Type B pancreatic cell (in vitro differentiated cells): ENCODE measurements at regions not wholly inside any gene's neighbourhood (a gene's known extent, or its start where the extent isn't known, plus 50 kb on each side); places are given as distances from the start of the nearest gene placed in this dataset.

Experiments used
- DNase-seq: peaks from one replicate; pipeline ENCODE4 v3.0.0; 2021; ENCODE audit warnings: mixed read lengths; ENCODE audit not compliant: unreplicated experiment; ENCODE audit errors: extremely low spot score
- H3K27ac Mint-ChIP-seq: 2 replicates; pipeline ENCODE4 v1.8.0; 2021; ENCODE audit warnings: mild to moderate bottlenecking, mixed read lengths
- H3K27me3 Mint-ChIP-seq: 2 replicates; pipeline ENCODE4 v1.8.0; 2021; ENCODE audit warnings: mixed read lengths
- H3K36me3 Mint-ChIP-seq: 2 replicates; pipeline ENCODE4 v1.8.0; 2021; ENCODE audit warnings: mixed read lengths
- H3K4me1 Mint-ChIP-seq: one replicate; pipeline ENCODE4 v1.8.0; 2021; ENCODE audit warnings: mixed read lengths; ENCODE audit not compliant: unreplicated experiment
- H3K4me3 Mint-ChIP-seq: 2 replicates; pipeline ENCODE4 v1.8.0; 2021; ENCODE audit warnings: mild to moderate bottlenecking, mixed read lengths
- H3K9me3 Mint-ChIP-seq: 2 replicates; pipeline ENCODE4 v1.8.0; 2021; ENCODE audit warnings: mixed read lengths
- CTCF ChIP-seq: fragments of 200-600 bp; sonication (generic); conservative IDR thresholded peaks from 2 replicates; pipeline ENCODE4 v1.5.0; 2021; ENCODE audit warnings: antibody characterized with exemption, mild to moderate bottlenecking

GRCh38 chr15:62572797-62573196 lies 407.7 kb upstream of the C2CD4B start:
- Mint-ChIP-seq H3K4me3 (no peak overlapping the region), H3K36me3 (peaks cover 3% of the 10 kb centered on the region), H3K27me3 (no peaks in the 10 kb centered on the region), H3K4me1 (peaks cover 15% of the 10 kb centered on the region), H3K9me3 (peaks cover 9% of the 10 kb centered on the region), H3K27ac (no peak overlapping the region)
- no peak for DNase-seq
- no peak for TF ChIP-seq CTCF

- H3K9me3 Mint-ChIP-seq: peaks cover 7% of the 10 kb centered on the region
- peaks cover 3% of the 10 kb centered on the region for H3K36me3 Mint-ChIP-seq
- H3K27me3 Mint-ChIP-seq: no peaks in the 10 kb centered on the region
- peaks cover 15% of the 10 kb centered on the region for H3K4me1 Mint-ChIP-seq
- H3K27ac Mint-ChIP-seq: no peak overlapping the region
- DNase-seq: no peak
- no peak for TF ChIP-seq CTCF
- peak overlapping the region; percentile 27 for H3K4me3 Mint-ChIP-seq
Measured at GRCh38 chr15:62573876-62574275, 408.8 kb upstream of the C2CD4B start.

- Mint-ChIP-seq H3K4me3 (no peak overlapping the region), H3K4me1 (no peaks in the 10 kb centered on the region), H3K27me3 (no peaks in the 10 kb centered on the region), H3K36me3 (peaks cover 4% of the 10 kb centered on the region), H3K27ac (no peak overlapping the region), H3K9me3 (no peaks in the 10 kb centered on the region)
- no peak for TF ChIP-seq CTCF
- no peak for DNase-seq
Measured at GRCh38 chr15:62578546-62578945, 413.5 kb upstream of the C2CD4B start.

- H3K4me3 Mint-ChIP-seq: no peak overlapping the region
- DNase-seq: no peak
- no peak overlapping the region for H3K27ac Mint-ChIP-seq
- TF ChIP-seq CTCF: no peak
- no peaks in the 10 kb centered on the region for H3K4me1 Mint-ChIP-seq
- no peaks in the 10 kb centered on the region for H3K9me3 Mint-ChIP-seq
- H3K27me3 Mint-ChIP-seq: no peaks in the 10 kb centered on the region
- H3K36me3 Mint-ChIP-seq: peaks cover 4% of the 10 kb centered on the region
Measured at GRCh38 chr15:62578960-62579359, 413.9 kb upstream of the C2CD4B start.

GRCh38 chr15:62579842-62580241 lies 414.8 kb upstream of the C2CD4B start:
- Mint-ChIP-seq H3K9me3 (no peaks in the 10 kb centered on the region), H3K36me3 (peaks cover 4% of the 10 kb centered on the region), H3K4me1 (no peaks in the 10 kb centered on the region), H3K27me3 (no peaks in the 10 kb centered on the region), H3K4me3 (no peak overlapping the region), H3K27ac (no peak overlapping the region)
- TF ChIP-seq CTCF: no peak
- DNase-seq: no peak

GRCh38 chr15:62582580-62582979 lies 417.5 kb upstream of the C2CD4B start:
- Mint-ChIP-seq H3K4me1 (peaks cover 4% of the 10 kb centered on the region), H3K4me3 (no peak overlapping the region), H3K27me3 (no peaks in the 10 kb centered on the region), H3K27ac (no peak overlapping the region), H3K9me3 (no peaks in the 10 kb centered on the region), H3K36me3 (peaks cover 4% of the 10 kb centered on the region)
- TF ChIP-seq CTCF: no peak
- DNase-seq: no peak
